TTC549 (cell line): ENCODE measurements at regions not wholly inside any gene's neighbourhood (a gene's known extent, or its start where the extent isn't known, plus 50 kb on each side); places are given as distances from the start of the nearest gene placed in this dataset.

Experiments
- FAIRE-seq: peaks from 2 replicates; lab custom pipeline; 2012; peaks lifted over from hg19 to GRCh38; lab: Jason Lieb, UNC

GRCh38 chr5:52684051-52684450 is 103.7 kb upstream of the ITGA1 start:
- FAIRE-seq, result no peak

- no peak for FAIRE-seq
These were observed 102.2 kb upstream of the ITGA1 start for GRCh38 chr5:52685566-52685965.

GRCh38 chr5:52685971-52686370 is 101.7 kb upstream of the ITGA1 start:
- no peak for FAIRE-seq

GRCh38 chr5:52690236-52690768 is 97.4 kb upstream of the ITGA1 start:
- no peak for FAIRE-seq

- FAIRE-seq, result no peak
These were observed 95.7 kb upstream of the ITGA1 start for GRCh38 chr5:52692039-52692438.

GRCh38 chr5:52692606-52693005 is 95.1 kb upstream of the ITGA1 start:
- FAIRE-seq, result no peak

GRCh38 chr5:52693280-52693679 is 94.4 kb upstream of the ITGA1 start:
- FAIRE-seq, result no peak

- no peak for FAIRE-seq
These were observed 93.9 kb upstream of the ITGA1 start for GRCh38 chr5:52693836-52694235.

- no peak for FAIRE-seq
These were observed 93.1 kb upstream of the ITGA1 start for GRCh38 chr5:52694648-52695047.

- no peak for FAIRE-seq
These were observed 84.8 kb upstream of the ITGA1 start for GRCh38 chr5:52702877-52703276.

GRCh38 chr5:52703321-52703720 is 84.4 kb upstream of the ITGA1 start:
- FAIRE-seq, result no peak

GRCh38 chr5:52705720-52706119 is 82.0 kb upstream of the ITGA1 start:
- no peak for FAIRE-seq

GRCh38 chr5:52706775-52707174 is 80.9 kb upstream of the ITGA1 start:
- FAIRE-seq, result no peak

GRCh38 chr5:52707616-52708015 is 80.1 kb upstream of the ITGA1 start:
- FAIRE-seq, result no peak

- FAIRE-seq, result no peak
These were observed 79.3 kb upstream of the ITGA1 start for GRCh38 chr5:52708463-52708862.

- no peak for FAIRE-seq
These were observed 78.4 kb upstream of the ITGA1 start for GRCh38 chr5:52709167-52709925.

GRCh38 chr5:52710310-52710971 is 77.3 kb upstream of the ITGA1 start:
- no peak for FAIRE-seq

GRCh38 chr5:52710972-52711596 is 76.6 kb upstream of the ITGA1 start:
- FAIRE-seq, result no peak

GRCh38 chr5:52712354-52712753 is 75.4 kb upstream of the ITGA1 start:
- FAIRE-seq, result no peak

- no peak for FAIRE-seq
These were observed 62.5 kb upstream of the ITGA1 start for GRCh38 chr5:52725065-52725746.

- FAIRE-seq, result no peak
These were observed 61.9 kb upstream of the ITGA1 start for GRCh38 chr5:52725808-52726207.

GRCh38 chr5:52727020-52727419 is 60.7 kb upstream of the ITGA1 start:
- no peak for FAIRE-seq

- FAIRE-seq, result no peak
These were observed 60.1 kb upstream of the ITGA1 start for GRCh38 chr5:52727576-52727975.
